GM18519 (cell line): ENCODE measurements at regions not wholly inside any gene's neighbourhood (a gene's known extent, or its start where the extent isn't known, plus 50 kb on each side); places are given as distances from the start of the nearest gene placed in this dataset.
A peak's percentile ranks its signal among the peaks of the same experiment; 100 is the strongest.

Experiments used
- ATAC-seq: cut with Tn5 transposase; IDR thresholded peaks from one replicate; pipeline ENCODE4 v1.9.1; 2021; ENCODE audit warnings: mild to moderate bottlenecking, moderate library complexity; ENCODE audit not compliant: unreplicated experiment, low FRiP score

DNA sequence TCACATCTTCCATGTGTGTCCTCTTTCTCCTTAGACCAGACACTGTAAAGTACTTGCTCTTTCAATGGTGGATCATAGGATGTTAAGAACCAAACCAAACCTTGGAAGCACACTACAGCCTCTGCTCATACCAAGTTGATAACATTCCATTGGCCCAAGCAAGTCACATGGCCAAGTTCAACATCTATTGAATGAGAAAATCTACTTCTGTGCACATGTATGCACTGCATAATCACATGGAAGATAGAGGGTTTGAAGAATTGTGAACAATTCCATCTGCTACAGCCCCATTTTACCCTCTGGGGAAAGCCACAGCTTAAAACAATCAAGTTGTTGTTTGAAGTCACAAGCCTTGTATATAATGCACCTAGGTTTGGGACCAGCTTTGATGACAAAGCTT lies 68.2 kb downstream of the MFAP3 start:
- no peak for ATAC-seq

DNA sequence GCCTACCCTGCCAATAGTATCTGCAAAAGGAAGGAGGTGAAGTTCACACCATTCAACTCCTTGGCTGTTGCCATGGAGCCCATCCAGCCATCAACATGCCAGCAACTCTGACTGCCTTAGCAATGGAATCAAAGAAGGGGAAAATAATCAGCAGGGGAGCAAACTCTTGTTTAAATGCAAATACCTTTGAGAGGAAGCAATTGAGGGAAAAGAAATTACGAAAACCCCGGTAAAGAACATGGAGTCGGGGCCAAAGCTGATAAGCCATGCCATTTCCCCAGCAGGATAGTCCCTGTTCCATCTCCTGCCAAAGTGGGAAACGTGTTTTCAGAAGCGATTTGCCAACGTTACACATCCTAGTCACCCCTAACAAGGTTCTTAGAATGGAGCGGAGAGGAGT lies 69.0 kb downstream of the MFAP3 start:
- ATAC-seq = no peak

DNA sequence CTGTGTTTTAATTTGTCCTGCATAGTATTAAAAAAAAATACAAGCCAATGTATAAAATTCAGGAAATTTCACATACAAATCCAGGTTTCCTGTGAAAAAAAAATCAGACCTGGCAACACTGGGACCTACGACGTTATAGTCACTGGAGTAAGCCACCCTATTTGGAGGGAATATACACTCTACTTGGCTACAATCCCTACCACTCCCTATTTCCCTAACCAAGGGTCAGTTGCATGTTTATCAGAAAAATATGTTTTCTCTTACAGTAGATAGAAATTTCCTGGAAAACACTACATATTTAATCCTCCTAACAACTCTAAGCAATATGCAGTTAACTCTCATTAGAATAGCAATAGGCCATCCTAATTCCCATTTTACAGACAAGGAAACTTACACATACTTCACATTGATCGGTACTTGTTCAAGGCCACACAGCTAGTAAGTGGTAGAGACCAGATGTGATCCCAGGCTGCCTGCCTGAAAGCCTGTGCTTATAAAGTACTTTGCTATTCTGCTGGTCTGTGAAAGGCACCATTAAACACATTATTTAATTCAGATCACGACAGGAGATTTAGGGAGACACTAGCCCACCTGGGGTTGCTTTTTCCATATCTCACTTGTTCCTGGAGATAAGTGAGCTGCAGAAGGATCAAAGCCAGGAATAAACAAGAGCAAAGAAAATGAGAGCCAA lies 70.8 kb downstream of the MFAP3 start:
- no peak for ATAC-seq

DNA sequence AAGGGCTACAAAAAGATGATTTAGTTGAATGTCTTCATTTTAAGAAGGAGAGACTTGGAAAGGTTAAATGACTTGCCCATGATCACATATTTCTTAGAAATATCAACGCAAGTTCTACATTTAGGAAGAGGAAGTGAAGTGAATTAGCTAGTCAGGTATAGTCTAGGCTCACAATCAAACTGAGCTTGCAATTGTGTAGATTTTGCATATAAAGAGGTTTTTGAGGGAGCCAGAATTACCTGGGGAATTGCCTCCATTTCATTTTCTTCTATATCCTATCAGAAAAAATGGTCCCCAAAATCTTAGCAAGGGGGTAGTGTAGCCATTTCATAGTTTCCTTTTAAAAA lies 71.3 kb downstream of the MFAP3 start:
- no peak for ATAC-seq

DNA sequence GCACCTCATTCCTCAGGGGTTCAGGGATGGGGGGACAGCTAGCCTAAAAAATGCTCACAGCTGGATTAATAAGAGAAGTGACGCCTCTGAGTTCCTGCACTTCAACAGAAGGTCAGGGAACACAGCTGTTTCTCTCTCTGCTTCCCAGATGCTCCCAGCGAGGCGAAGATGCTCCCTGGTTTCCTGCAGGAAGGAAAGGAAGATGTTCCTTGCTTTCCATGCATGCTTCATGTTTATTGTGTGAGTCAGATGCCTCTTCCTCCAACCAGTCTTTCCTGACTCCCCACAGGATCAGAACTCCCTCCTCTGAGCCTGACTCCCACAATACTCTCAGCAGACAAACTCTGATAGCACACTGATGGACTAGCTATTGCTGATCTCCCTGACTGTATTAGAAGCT lies 71.9 kb downstream of the MFAP3 start:
- ATAC-seq = no peak

DNA sequence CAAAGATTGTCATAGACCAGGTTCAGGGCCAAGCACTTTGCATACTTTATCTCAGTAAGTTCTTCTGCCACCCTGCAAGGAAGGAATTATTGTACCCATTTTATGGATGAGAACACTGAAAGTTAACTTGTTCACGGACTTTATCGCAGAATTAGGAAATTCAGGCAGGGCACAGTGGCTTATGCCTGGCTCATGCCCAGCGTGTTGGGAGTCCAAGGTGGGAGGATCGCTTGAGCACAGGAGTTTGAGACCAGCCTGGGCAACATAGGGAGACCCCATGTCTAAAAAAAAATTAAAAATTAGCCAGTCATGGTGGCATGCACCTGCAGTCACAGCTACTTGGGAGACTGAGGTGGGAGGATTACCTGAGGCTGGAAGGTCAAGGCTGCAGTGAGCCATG lies 72.4 kb downstream of the MFAP3 start:
- no peak for ATAC-seq

DNA sequence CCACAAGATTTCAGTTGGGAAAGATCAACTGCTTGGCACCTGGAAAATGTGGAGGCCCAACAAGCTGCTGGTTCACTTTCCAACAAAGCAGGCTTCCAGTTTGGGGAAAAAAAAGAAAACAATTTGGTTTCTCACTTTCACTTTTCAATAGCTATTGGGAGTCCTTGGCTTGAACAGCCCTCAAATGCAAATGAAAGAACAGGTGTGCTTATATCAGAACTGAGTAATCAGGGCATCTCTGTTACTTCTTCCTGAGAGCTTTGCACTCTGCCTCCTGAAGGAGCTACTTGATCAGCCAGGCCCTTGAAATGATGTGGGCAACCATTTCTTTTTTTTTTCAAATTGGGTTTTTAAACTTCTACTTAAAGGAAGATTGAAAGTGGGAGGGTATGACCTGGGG lies 73.5 kb downstream of the MFAP3 start:
- peak; percentile 74 for ATAC-seq

DNA sequence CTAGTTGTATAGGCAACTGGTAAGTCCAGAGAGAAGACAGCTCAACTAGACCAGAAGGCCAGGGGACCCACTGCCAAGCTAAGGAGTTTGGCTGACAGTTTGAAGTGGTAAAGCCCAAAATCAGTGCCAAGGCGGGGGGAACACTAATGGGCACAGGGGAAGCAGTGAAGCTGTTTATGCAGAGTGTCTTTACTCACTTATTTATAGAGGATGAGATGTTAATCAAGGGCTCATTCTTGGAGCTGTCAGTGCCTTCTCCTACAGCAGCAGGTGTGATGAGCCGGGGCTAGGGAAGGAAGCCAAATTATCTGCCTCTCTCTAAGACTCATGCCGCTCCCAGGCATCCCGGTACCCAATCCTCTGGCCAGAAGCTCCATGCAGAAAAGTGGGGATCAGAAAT lies 75.2 kb upstream of the GALNT10 start:
- no peak for ATAC-seq

DNA sequence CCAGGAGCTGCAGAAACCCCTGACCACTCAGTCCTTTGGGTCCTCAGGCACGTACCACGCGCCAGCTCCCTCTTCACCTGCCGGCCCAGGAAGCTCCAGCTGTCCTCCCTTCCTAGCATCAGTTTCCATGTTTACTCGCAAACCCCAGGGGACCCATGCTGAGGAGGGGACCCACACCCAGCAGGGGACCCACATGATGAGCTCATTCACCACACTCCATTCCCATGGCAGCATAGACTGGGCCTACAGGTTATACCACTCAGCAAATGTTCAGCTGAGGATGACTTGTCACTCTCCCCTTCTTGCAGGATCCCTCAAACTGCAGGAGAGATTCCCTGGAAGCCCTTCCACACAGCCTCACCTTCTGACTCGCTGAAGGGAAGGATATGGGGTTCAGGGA lies 73.5 kb upstream of the GALNT10 start:
- no peak for ATAC-seq

DNA sequence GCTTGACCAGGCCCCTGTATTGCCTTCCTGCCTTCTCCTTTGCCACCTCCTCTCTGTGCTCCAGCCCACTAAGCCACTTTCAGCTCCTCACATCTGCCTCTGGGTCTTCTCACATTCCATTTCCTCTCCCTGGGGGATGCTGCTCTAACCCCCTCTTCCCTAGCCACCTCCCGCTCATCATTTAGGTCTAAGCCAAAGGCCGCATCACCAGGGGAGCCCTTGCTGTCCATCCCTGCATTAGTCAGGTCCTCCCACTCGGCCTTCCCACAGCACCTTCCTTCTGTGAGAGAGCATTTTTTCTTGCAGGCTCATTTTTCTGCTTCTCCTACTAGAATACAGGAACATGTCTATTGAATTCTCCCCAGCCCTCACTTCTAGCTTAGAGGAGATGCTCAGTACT lies 72.6 kb upstream of the GALNT10 start:
- no peak for ATAC-seq

DNA sequence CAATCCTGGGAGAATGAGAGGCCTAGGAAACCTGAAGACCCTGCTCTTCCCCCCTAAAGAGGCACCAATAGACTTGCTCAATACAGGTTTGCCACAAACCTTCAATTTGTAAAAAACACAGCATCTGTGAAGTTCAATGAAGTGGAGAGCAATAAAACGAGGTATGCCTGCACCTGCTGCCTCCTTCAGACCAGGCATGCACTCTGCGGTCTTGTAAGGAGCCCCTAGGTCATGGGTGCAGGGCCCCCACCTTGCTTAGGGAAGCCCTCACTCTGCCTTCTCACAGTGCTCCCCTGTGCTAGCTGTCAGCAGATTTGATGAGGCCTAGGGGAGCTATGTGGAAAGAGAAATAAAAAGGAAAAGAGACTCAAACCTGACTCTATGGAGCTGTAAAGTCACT lies 72.1 kb upstream of the GALNT10 start:
- no peak for ATAC-seq

DNA sequence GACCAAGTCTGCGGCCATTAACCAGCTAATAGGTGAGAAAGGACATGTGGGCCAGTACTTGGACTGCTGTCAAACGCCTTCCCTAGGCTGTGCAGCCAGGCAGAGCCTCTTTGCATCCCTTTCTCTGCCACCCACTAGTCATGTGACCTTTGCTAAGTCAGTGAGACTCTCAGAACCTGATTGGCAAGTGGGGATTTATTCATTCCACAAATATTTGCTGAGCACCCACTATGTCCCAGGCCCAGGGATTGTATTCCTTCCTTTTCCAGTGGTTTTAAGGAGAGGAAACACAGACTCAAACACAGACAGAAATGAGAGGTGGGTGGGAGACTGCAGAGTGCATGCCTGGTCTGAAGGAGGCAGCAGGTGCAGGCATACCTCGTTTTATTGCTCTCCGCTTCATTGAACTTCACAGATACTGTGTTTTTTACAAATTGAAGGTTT lies 71.6 kb upstream of the GALNT10 start:
- no peak for ATAC-seq

DNA sequence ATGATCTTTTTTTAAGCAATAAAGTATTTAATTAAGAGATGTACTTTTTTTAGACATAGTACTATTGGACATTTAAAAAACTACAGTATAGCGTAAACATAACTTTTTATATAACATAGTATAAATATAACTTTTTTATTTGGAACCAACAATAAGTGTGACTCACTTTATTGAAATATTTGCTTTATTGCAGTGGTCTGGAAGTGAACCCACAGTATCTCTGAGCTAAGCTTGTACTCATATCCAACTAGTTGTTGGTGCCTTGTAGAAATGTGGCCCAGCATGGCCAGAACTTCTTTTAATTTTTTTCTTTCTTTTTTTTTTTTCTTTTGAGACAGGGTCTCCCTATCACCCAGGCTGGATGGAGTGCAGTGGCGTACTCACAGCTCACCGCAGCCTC lies 61.5 kb upstream of the GALNT10 start:
- no peak for ATAC-seq

DNA sequence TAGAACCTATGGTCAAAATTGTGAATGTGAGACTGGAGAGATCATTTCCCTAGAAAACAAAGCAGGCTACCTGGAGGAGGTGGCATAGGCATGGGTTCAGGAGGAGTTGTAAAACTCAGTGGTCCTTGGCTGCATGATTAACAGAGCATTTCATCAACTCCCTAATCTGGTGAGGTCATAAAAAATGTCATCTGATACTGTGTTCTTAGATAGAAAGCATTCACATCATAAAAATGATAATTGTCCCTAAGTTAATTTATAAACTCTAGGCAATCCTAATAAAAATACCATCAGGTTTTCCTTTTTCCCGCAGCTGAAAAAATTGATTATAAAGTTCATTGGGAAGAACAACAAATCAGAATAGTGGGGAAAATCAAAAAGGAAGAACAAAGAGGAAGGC lies 60.6 kb upstream of the GALNT10 start:
- ATAC-seq = no peak

DNA sequence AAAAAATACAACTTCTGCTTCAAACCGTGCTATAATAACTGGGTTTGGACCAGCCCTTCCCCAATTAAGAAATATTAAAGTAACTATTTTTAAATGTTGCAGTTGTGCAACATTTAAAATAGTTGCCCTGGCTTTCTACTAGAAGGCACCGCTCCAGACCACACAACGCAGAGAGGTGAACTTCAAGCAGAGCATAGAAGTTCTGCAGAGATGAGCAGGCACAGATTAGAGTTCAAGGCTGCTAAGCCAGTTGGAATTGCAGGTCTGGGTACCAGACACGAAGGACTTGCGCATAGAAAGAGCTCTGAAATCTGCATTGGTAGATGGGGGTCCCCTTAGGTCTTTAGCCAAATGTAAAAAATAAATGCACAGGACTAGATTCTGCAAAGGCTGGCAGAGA lies 58.7 kb upstream of the GALNT10 start:
- ATAC-seq = no peak

DNA sequence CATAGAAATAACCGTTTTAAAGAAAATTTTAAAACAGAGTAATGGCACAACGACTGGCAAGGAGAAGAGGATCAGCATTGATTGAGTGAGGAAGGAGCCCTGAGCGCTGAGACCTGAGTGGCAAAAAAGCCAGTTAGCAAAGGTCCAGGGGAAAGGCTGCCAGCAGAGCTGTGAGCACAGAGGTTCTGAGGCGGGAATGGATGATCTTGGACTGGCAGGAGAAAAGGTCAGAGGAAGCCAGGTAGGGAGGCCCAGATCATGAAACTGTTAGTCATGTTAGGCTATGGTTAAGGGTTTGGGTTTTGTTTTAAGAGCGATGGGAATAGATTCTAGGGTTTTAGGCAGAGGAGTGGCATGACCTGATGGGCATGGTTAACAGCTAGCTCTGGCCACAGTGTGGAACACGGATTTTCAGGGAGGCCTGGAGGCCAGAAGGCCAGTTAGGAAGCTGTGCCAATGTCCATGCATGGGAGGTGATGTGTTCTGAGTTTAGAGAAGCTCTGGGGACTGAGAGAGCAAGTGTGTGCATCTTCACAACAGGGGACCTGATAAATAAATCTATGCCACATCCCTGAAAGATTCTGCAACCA lies 57.7 kb upstream of the GALNT10 start:
- ATAC-seq = no peak

DNA sequence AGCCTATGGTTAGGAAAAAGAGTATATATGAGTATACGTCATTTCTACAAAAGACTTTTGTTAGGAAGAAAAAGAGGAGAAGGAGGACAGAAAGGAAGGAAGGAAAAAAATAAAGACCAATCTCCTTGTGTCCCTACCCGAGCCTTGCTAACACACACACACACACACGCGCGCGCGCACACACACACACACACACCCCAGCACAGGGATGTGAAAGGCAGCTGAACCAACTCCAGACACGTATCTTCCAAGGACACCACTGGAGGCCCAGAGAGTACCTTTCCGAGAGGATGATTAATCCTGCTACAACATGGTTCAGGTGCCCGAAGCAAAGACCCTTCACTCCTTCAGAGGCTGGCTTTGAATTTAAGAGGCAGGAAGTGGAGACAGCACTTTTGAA lies 56.9 kb upstream of the GALNT10 start:
- no peak for ATAC-seq

DNA sequence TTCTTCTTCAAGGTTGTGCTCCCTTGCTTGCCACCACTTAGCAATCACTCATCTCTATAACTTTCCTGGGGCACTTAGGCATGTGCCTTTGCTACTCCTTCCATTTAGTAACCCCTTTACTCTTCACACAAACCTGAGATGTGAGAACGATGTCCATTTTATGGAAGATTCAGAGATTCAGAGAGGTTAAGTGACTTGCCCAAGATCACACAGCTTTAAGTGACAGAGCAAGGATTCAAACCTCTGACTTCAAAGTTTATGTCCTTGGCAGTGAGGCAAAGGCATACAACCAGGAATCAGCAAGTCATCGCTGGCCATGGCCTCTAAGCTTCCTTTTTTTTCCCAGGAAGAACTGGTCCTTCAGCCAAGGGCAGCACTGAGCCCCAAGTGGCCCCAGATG lies 56.0 kb upstream of the GALNT10 start:
- no peak for ATAC-seq

DNA sequence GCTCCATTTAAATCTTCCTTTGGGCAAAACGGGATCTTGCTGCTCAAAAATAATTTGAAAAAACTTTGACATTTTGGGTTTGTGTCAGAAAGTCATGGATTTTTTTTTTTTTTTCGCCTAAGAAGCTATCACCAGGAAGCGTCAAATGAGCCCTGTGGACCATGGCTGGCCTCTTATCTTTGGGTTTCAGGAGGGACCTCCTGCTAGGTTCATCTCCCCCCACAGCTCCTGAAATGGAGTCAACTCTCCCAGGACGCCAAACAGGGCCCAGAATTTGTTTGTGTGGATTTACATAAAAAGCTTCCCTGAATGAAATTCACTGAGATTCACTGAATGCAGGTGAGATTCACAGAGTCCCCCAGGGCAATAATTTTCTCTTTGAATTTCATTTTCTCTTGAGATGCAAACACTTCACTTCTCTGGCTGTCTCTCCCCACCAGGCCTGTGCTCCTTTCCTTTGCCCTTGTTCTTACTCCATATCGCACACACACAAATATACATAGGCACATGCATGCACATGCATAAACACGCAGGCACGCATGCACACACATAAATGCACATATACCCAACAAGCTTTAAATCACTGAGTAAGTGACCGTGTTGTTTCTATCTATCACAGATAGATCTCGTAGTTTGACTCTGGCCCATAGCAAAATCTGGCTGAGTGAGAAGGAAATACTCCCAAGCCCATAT lies 55.3 kb upstream of the GALNT10 start:
- ATAC-seq = no peak

DNA sequence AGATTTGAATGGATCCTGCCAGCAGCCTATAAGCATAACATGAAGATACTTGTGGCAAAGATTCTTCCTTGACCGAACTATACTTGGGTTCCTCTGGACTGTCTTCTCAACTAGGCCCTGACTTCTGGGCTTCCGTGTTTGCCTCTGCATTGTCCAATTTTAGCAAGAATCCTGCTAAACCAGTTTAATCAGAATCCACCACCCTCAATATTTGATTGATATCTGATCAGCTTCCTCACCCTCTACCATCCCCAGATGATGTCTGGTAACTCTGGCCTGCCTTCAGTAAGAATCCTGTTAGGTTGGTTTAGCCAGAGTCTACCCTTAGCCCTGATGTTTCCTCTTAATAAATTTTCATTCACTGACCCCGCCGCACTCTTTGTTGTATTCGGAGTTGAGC lies 54.4 kb upstream of the GALNT10 start:
- no peak for ATAC-seq

DNA sequence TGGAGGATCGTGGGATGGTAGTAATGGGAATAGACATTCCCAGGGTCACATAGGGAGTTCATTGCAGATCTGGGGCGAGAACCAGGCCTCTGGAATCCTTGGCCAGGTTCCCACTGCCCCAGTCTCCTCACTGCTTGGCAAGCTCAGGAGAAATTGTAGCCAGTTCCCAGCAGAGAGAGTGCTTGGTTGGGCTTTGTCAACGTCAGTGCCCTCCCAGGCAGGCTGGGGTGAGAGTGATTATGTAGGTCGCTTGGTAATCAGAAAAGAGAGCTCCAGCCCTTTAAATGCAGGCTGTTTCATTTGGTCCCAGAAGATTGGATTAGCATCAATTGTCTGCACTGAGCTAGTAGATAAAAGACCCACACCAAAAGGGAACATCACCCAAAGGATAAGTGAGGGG lies 51.8 kb upstream of the GALNT10 start:
- no peak for ATAC-seq

DNA sequence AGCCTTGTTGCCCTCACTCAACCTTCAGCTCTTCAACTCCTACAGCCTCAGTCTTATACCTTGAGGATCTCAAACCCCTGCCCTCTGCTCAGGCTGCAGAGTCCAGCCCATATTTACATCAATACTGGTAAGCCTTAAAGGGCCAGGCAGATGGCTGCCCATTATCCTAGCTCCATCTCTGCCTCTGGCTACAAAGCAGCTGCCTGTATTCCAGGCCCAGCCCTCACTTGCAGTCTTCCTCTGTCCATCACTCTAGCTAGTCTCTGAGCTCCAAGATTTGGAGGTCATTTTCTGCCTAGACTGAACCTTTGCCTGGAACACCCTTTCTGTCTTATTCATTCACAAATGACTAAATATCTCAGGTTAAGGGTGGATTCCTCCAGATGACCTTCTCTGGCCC lies 50.2 kb upstream of the GALNT10 start:
- ATAC-seq = no peak
